ENCODE measurements at regions not wholly inside any gene's neighbourhood (a gene's known extent, or its start where the extent isn't known, plus 50 kb on each side); places are given as distances from the start of the nearest gene placed in this dataset.

GRCh38 chr14:87838931-87839330 is 154.1 kb downstream of the GALC start:
- TF ChIP-seq CTCF (conservative IDR thresholded peaks at IDR 0.05) (no peak), ZFX (IDR thresholded peaks at IDR 0.05) (no peak)
- H3K27ac ChIP-seq: no peak overlapping the region

DNA sequence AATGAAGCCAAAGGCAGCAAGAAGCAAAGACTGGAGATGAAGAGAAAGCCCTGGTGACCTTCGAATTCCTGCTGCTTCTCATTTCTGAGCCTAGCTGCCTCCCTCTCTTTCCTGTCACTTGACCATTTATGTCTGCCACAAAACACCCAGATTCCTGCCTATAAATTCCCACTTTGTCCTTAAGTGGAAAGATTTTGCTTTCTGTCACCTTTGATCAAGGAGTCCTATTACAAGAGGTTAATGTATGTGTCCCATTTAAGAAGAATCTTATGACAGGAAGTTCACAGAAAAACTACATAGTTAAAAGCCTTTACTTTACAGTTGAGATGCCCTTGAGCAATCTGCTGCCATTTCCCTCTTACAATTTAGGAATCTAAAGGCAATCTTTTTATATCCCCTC is 155.7 kb downstream of the GALC start:
- no peak overlapping the region for H3K27ac ChIP-seq
- TF ChIP-seq CTCF (conservative IDR thresholded peaks at IDR 0.05) (no peak), ZFX (IDR thresholded peaks at IDR 0.05) (no peak)

- TF ChIP-seq ZFX (IDR thresholded peaks at IDR 0.05): no peak
- TF ChIP-seq CTCF (conservative IDR thresholded peaks at IDR 0.05): no peak
- no peak overlapping the region for H3K27ac ChIP-seq
These were observed 158.4 kb downstream of the GALC start for GRCh38 chr14:87834594-87834993.

GRCh38 chr14:87833026-87833425 is 160.0 kb downstream of the GALC start:
- TF ChIP-seq CTCF (conservative IDR thresholded peaks at IDR 0.05): no peak
- no peak for TF ChIP-seq ZFX (IDR thresholded peaks at IDR 0.05)
- H3K27ac ChIP-seq: no peak overlapping the region

- no peak overlapping the region for H3K27ac ChIP-seq
These were observed 162.4 kb downstream of the GALC start for GRCh38 chr14:87830443-87831096.

GRCh38 chr14:87829543-87829942 is 163.4 kb downstream of the GALC start:
- H3K27ac ChIP-seq: no peak overlapping the region
- no peak for TF ChIP-seq CTCF (conservative IDR thresholded peaks at IDR 0.05)
- TF ChIP-seq ZFX (IDR thresholded peaks at IDR 0.05): no peak

More at GRCh38 chr14:87830443-87831096, 162.4 kb downstream of the GALC start:
- TF ChIP-seq ZFX (IDR thresholded peaks at IDR 0.05) (no peak), CTCF (conservative IDR thresholded peaks at IDR 0.05) (no peak)

- no peak overlapping the region for H3K27ac ChIP-seq
- TF ChIP-seq CTCF (conservative IDR thresholded peaks at IDR 0.05) (no peak), ZFX (IDR thresholded peaks at IDR 0.05) (no peak)
These were observed 168.7 kb downstream of the GALC start for GRCh38 chr14:87824266-87824665.

Measured in C4-2B (cell line).